T-cell (primary cell): ENCODE measurements at regions not wholly inside any gene's neighbourhood (a gene's known extent, or its start where the extent isn't known, plus 50 kb on each side); places are given as distances from the start of the nearest gene placed in this dataset.

Source experiments
- ATAC-seq, 4 experiments: fragments of 200-7000 bp in 3 of 4; fragments of 150-1000 bp in 1 of 4; cut with Tn5 transposase; replicated peaks in 1 of 4; 1 replicate in 3 of 4; 2 replicates in 1 of 4; pipeline ENCODE4 v1.10.0; 2021; ENCODE audit warnings: moderate library complexity in 3 of 4, mild to moderate bottlenecking in 2 of 4, moderate number of reproducible peaks in 1 of 4
- CTCF ChIA-PET, 2 donors: fragments of 300-600 bp; sonication (Branson Sonifier 250); formaldehyde crosslinking; loops; one replicate each; lab custom pipeline; 2022; ENCODE audit warnings: antibody characterized with exemption in 2 of 2; lab: Charles Lee
- POLR2A ChIA-PET, 2 donors: fragments of 300-600 bp; sonication (Branson Sonifier 250); formaldehyde crosslinking; loops; one replicate each; lab custom pipeline; 2022; ENCODE audit warnings: antibody characterized with exemption in 2 of 2; lab: Charles Lee
- DNase-seq, 35 experiments: peaks; one replicate each; pipeline versions ENCODE4 v3.0.0 to v3.0.0-alpha.2; 2013 to 2023
- H3K27ac ChIP-seq: one replicate; pipeline ENCODE4 v1.5.1; 2013; ENCODE audit warnings: low read length
- H3K27me3 ChIP-seq, 2 experiments: replicated peaks in 1 of 2; 1 replicate in 1 of 2; 2 replicates in 1 of 2; pipeline versions ENCODE4 v1.6.1 to v1.7.0; 2013; ENCODE audit warnings: low read length in 1 of 2, mixed read lengths in 1 of 2; ENCODE audit not compliant: control insufficient read depth in 2 of 2, insufficient read depth in 2 of 2; ENCODE audit errors: extremely low read depth in 1 of 2
- H3K36me3 ChIP-seq, 2 donors: 1 replicate in 1 of 2; 2 replicates in 1 of 2; pipeline versions ENCODE4 v1.6.1 to v1.7.0; 2013; ENCODE audit warnings: low read length in 1 of 2; ENCODE audit not compliant: control insufficient read depth in 2 of 2, insufficient read depth in 1 of 2; ENCODE audit errors: extremely low read depth in 1 of 2
- H3K4me1 ChIP-seq, 2 experiments: 1 replicate in 1 of 2; 2 replicates in 1 of 2; pipeline versions ENCODE4 v1.6.1 to v1.7.0; 2013; ENCODE audit warnings: low read length in 2 of 2, mixed read lengths in 1 of 2; ENCODE audit not compliant: insufficient read depth in 2 of 2, control insufficient read depth in 1 of 2; ENCODE audit errors: extremely low read depth in 1 of 2
- H3K4me3 ChIP-seq, 2 donors: 1 replicate in 1 of 2; 2 replicates in 1 of 2; pipeline versions ENCODE4 v1.5.1 to v1.7.0; 2013; ENCODE audit warnings: mild to moderate bottlenecking in 2 of 2, low read length in 1 of 2, moderate library complexity in 1 of 2; ENCODE audit not compliant: control insufficient read depth in 1 of 2; ENCODE audit errors: extremely low read depth in 1 of 2
- H3K9me3 ChIP-seq: 2 replicates; pipeline ENCODE4 v1.7.0; 2013
- H3K27ac Mint-ChIP-seq, 2 donors: one replicate each; pipeline ENCODE4 v1.8.0; 2020 to 2021; ENCODE audit warnings: mild to moderate bottlenecking in 2 of 2, mixed read lengths in 2 of 2
- H3K27me3 Mint-ChIP-seq, 2 donors: one replicate each; pipeline ENCODE4 v1.8.0; 2021 to 2022; ENCODE audit warnings: mixed read lengths in 2 of 2
- H3K36me3 Mint-ChIP-seq: one replicate; pipeline ENCODE4 v1.8.0; 2021; ENCODE audit warnings: mixed read lengths
- H3K4me1 Mint-ChIP-seq, 3 donors: one replicate each; pipeline ENCODE4 v1.8.0; 2020 to 2022; ENCODE audit warnings: mixed read lengths in 3 of 3, mild to moderate bottlenecking in 1 of 3
- H3K4me3 Mint-ChIP-seq, 3 donors: one replicate each; pipeline ENCODE4 v1.8.0; 2020 to 2022; ENCODE audit warnings: mild to moderate bottlenecking in 3 of 3, mixed read lengths in 3 of 3, moderate library complexity in 3 of 3
- H3K9me3 Mint-ChIP-seq, 3 donors: one replicate each; pipeline ENCODE4 v1.8.0; 2020 to 2022; ENCODE audit warnings: mixed read lengths in 3 of 3
- WGBS: methylation state at CpG from one replicate; pipeline ENCODE4 v1.1.5; 2013; ENCODE audit warnings: missing lambda C conversion rate; ENCODE audit not compliant: insufficient coverage; 5-methylcytosine and 5-hydroxymethylcytosine counted together

GRCh38 chr4:15149234-15149838, 147.1 kb downstream of the CPEB2 start:
- no peak for ATAC-seq
- Histone ChIP-seq H3K36me3 (no peaks in the 10 kb centered on the region), H3K4me3 (no peak overlapping the region), H3K27me3 (peaks cover 0 to 12% of the 10 kb centered on the region in 2 experiments), H3K4me1 (no peaks in the 10 kb centered on the region), H3K27ac (no peak overlapping the region), H3K9me3 (no peaks in the 10 kb centered on the region)
- Mint-ChIP-seq H3K36me3 (no peaks in the 10 kb centered on the region), H3K4me1 (no peaks in the 10 kb centered on the region), H3K27me3 (peaks cover 6 to 13% of the 10 kb centered on the region in 2 donors), H3K4me3 (no peak overlapping the region), H3K9me3 (no peaks in the 10 kb centered on the region), H3K27ac (no peak overlapping the region)
- DNase-seq, result no peak
- POLR2A ChIA-PET, result no interaction called here
- CTCF ChIA-PET, result interaction anchor here in 1 of 2 donors (0.5 kb wide), 1 partner anchor 1053 kb away, joined by 4 read pairs; no protein-coding TSS in a partner anchor
- 69% methylated on average over 9 of the region's 10 CpGs for WGBS

GRCh38 chr4:15149839-15150592, 147.7 kb downstream of the CPEB2 start:
- Histone ChIP-seq H3K4me3 (no peak overlapping the region), H3K4me1 (no peaks in the 10 kb centered on the region), H3K27ac (no peak overlapping the region), H3K36me3 (no peaks in the 10 kb centered on the region), H3K27me3 (peaks cover 0 to 12% of the 10 kb centered on the region in 2 experiments), H3K9me3 (no peaks in the 10 kb centered on the region)
- POLR2A ChIA-PET, result no interaction called here
- DNase-seq (no peak), ATAC-seq (no peak)
- no peak overlapping the region for H3K27ac Mint-ChIP-seq
- H3K27me3 Mint-ChIP-seq, result peaks cover 5 to 13% of the 10 kb centered on the region in 2 donors
- WGBS, result 50% methylated on average over 9 of the region's 9 CpGs
- no peak overlapping the region for H3K4me3 Mint-ChIP-seq
- no peaks in the 10 kb centered on the region for H3K4me1 Mint-ChIP-seq
- CTCF ChIA-PET, result no interaction called here
- no peaks in the 10 kb centered on the region for H3K36me3 Mint-ChIP-seq
- no peaks in the 10 kb centered on the region for H3K9me3 Mint-ChIP-seq

- no peaks in the 10 kb centered on the region for H3K4me1 Mint-ChIP-seq
- no peak overlapping the region for H3K27ac Mint-ChIP-seq
- peaks cover 3 to 13% of the 10 kb centered on the region in 2 donors for H3K27me3 Mint-ChIP-seq
- no peak overlapping the region for H3K4me3 ChIP-seq
- no peaks in the 10 kb centered on the region for H3K36me3 ChIP-seq
- no peak overlapping the region for H3K4me3 Mint-ChIP-seq
- no peaks in the 10 kb centered on the region for H3K36me3 Mint-ChIP-seq
- ChIA-PET POLR2A (no interaction called here), CTCF (no interaction called here)
- no peak for ATAC-seq
- WGBS, result no CpG with 5 or more reads among the region's 2 CpGs
- no peaks in the 10 kb centered on the region for H3K9me3 Mint-ChIP-seq
- no peaks in the 10 kb centered on the region for H3K9me3 ChIP-seq
- no peak overlapping the region for H3K27ac ChIP-seq
- H3K27me3 ChIP-seq, result peaks cover 0 to 12% of the 10 kb centered on the region in 2 experiments
- DNase-seq, result no peak
- H3K4me1 ChIP-seq, result no peaks in the 10 kb centered on the region
These were observed 148.3 kb downstream of the CPEB2 start for GRCh38 chr4:15150631-15151030.

- no peaks in the 10 kb centered on the region for H3K36me3 Mint-ChIP-seq
- H3K4me1 Mint-ChIP-seq, result no peaks in the 10 kb centered on the region
- WGBS, result 0% methylated on average over 1 of the region's 1 CpG
- Histone ChIP-seq H3K4me3 (no peak overlapping the region), H3K36me3 (no peaks in the 10 kb centered on the region), H3K27me3 (peaks cover 0 to 12% of the 10 kb centered on the region in 2 experiments), H3K4me1 (no peaks in the 10 kb centered on the region), H3K27ac (no peak overlapping the region), H3K9me3 (no peaks in the 10 kb centered on the region)
- ChIA-PET POLR2A (no interaction called here), CTCF (interaction anchor here in 1 of 2 donors (0.6 kb wide), 1 partner anchor 1236 kb away, joined by 3 read pairs; no protein-coding TSS in a partner anchor)
- H3K9me3 Mint-ChIP-seq, result no peaks in the 10 kb centered on the region
- no peak overlapping the region for H3K27ac Mint-ChIP-seq
- no peak for DNase-seq
- no peak overlapping the region for H3K4me3 Mint-ChIP-seq
- H3K27me3 Mint-ChIP-seq, result peaks cover 3 to 13% of the 10 kb centered on the region in 2 donors
- no peak for ATAC-seq
These were observed 148.8 kb downstream of the CPEB2 start for GRCh38 chr4:15151033-15151432.

GRCh38 chr4:15153662-15154061, 151.4 kb downstream of the CPEB2 start:
- Histone ChIP-seq H3K9me3 (no peaks in the 10 kb centered on the region), H3K27ac (no peak overlapping the region), H3K27me3 (peaks cover 0 to 11% of the 10 kb centered on the region in 2 experiments), H3K4me1 (no peaks in the 10 kb centered on the region), H3K4me3 (no peak overlapping the region), H3K36me3 (no peaks in the 10 kb centered on the region)
- ChIA-PET CTCF (no interaction called here), POLR2A (no interaction called here)
- H3K4me1 Mint-ChIP-seq, result no peaks in the 10 kb centered on the region
- no peaks in the 10 kb centered on the region for H3K9me3 Mint-ChIP-seq
- peaks cover 1 to 14% of the 10 kb centered on the region in 2 donors for H3K27me3 Mint-ChIP-seq
- ATAC-seq (no peak), DNase-seq (no peak)
- no peak overlapping the region for H3K27ac Mint-ChIP-seq
- H3K36me3 Mint-ChIP-seq, result no peaks in the 10 kb centered on the region
- WGBS, result 79% methylated on average over 2 of the region's 2 CpGs
- H3K4me3 Mint-ChIP-seq, result no peak overlapping the region

GRCh38 chr4:15158406-15159091, 156.3 kb downstream of the CPEB2 start:
- Mint-ChIP-seq H3K27ac (no peak overlapping the region), H3K27me3 (peaks cover 17 to 18% of the 10 kb centered on the region in 2 donors), H3K4me3 (no peak overlapping the region), H3K9me3 (no peaks in the 10 kb centered on the region), H3K36me3 (no peaks in the 10 kb centered on the region), H3K4me1 (no peaks in the 10 kb centered on the region)
- WGBS, result 20% methylated on average over 1 of the region's 9 CpGs
- ATAC-seq, result no peak
- no peaks in the 10 kb centered on the region for H3K9me3 ChIP-seq
- H3K27me3 ChIP-seq, result peaks cover 0 to 10% of the 10 kb centered on the region in 2 experiments
- H3K4me3 ChIP-seq, result no peak overlapping the region
- H3K27ac ChIP-seq, result no peak overlapping the region
- H3K4me1 ChIP-seq, result no peaks in the 10 kb centered on the region
- ChIA-PET CTCF (no interaction called here), POLR2A (no interaction called here)
- no peaks in the 10 kb centered on the region for H3K36me3 ChIP-seq
- DNase-seq, result no peak
